WTC11 (cell line): ENCODE measurements at regions not wholly inside any gene's neighbourhood (a gene's known extent, or its start where the extent isn't known, plus 50 kb on each side); places are given as distances from the start of the nearest gene placed in this dataset.

Experiments used
- ATAC-seq: fragments of 200-7000 bp; cut with Tn5 transposase; 2 replicates; pipeline ENCODE4 v1.10.0; 2021; ENCODE audit warnings: mild to moderate bottlenecking, moderate library complexity
- CTCF ChIA-PET: fragments of 300-600 bp; sonication (Branson Sonifier 250); formaldehyde crosslinking; loops from one replicate; lab custom pipeline; 2021; ENCODE audit warnings: antibody characterized with exemption; lab: Charles Lee
- POLR2A ChIA-PET: fragments of 350-600 bp; sonication (Branson Sonifier 250); formaldehyde crosslinking; loops from one replicate; lab custom pipeline; 2021; ENCODE audit warnings: antibody characterized with exemption; lab: Charles Lee
- DNase-seq: peaks from one replicate; pipeline ENCODE4 v3.0.0; 2021; ENCODE audit warnings: low spot score
- H3K27ac Mint-ChIP-seq: 2 replicates; pipeline ENCODE4 v1.8.0; 2021; ENCODE audit warnings: mixed read lengths
- H3K27me3 Mint-ChIP-seq: 2 replicates; pipeline ENCODE4 v1.8.0; 2021; ENCODE audit warnings: low read depth, mild to moderate bottlenecking, moderate library complexity, mixed read lengths
- H3K36me3 Mint-ChIP-seq: 2 replicates; pipeline ENCODE4 v1.8.0; 2021; ENCODE audit warnings: mixed read lengths
- H3K4me1 Mint-ChIP-seq: 2 replicates; pipeline ENCODE4 v1.8.0; 2022; ENCODE audit warnings: mixed read lengths
- H3K4me3 Mint-ChIP-seq: 2 replicates; pipeline ENCODE4 v1.8.0; 2021; ENCODE audit warnings: mild to moderate bottlenecking, moderate library complexity, mixed read lengths
- H3K9me3 Mint-ChIP-seq: 2 replicates; pipeline ENCODE4 v1.8.0; 2021; ENCODE audit warnings: mixed read lengths
- CBFB ChIP-seq: sonication (generic); formaldehyde crosslinking; IDR thresholded peaks from 2 replicates; pipeline ENCODE4 v1.8.1; 2022; ENCODE audit warnings: mild to moderate bottlenecking, low read depth, missing genetic modification reagents
- CREM ChIP-seq: sonication (generic); formaldehyde crosslinking; IDR thresholded peaks from 2 replicates; pipeline ENCODE4 v1.8.1; 2022; ENCODE audit warnings: mild to moderate bottlenecking, missing genetic modification reagents, moderate library complexity
- ELF4 ChIP-seq: sonication (generic); formaldehyde crosslinking; IDR thresholded peaks from 2 replicates; pipeline ENCODE4 v1.8.1; 2022; ENCODE audit warnings: low read depth, mild to moderate bottlenecking, moderate library complexity, missing genetic modification reagents
- EMX1 ChIP-seq: fragments of 250-450 bp; sonication (Bioruptor Pico); IDR thresholded peaks from 2 replicates; pipeline ENCODE4 v1.8.0; 2021; ENCODE audit warnings: mild to moderate bottlenecking
- ESRRA ChIP-seq: sonication (generic); formaldehyde crosslinking; IDR thresholded peaks from 2 replicates; pipeline ENCODE4 v1.8.1; 2022; ENCODE audit warnings: mild to moderate bottlenecking, missing genetic modification reagents, borderline replicate concordance
- FOXK1 ChIP-seq: sonication (generic); formaldehyde crosslinking; IDR thresholded peaks from 2 replicates; pipeline ENCODE4 v1.8.0; 2022; ENCODE audit warnings: mild to moderate bottlenecking, moderate library complexity, missing genetic modification reagents
- GTF2I ChIP-seq: fragments of 250-450 bp; sonication (Bioruptor Pico); conservative IDR thresholded peaks from 2 replicates; pipeline ENCODE4 v1.4.0; 2021; ENCODE audit warnings: mild to moderate bottlenecking
- JAZF1 ChIP-seq: fragments of 250-450 bp; sonication (Bioruptor Pico); IDR thresholded peaks from 2 replicates; pipeline ENCODE4 v1.9.0; 2021; ENCODE audit warnings: moderate library complexity, mild to moderate bottlenecking, inconsistent platforms
- MXD4 ChIP-seq: fragments of 250-450 bp; sonication (Bioruptor Pico); IDR thresholded peaks from 2 replicates; pipeline ENCODE4 v1.8.0; 2021; ENCODE audit warnings: mild to moderate bottlenecking, moderate library complexity, borderline replicate concordance
- PRRX2 ChIP-seq: fragments of 250-450 bp; sonication (Bioruptor Pico); IDR thresholded peaks from 2 replicates; pipeline ENCODE4 v1.8.0; 2021; ENCODE audit warnings: mild to moderate bottlenecking
- SOX15 ChIP-seq: fragments of 250-450 bp; sonication (Bioruptor Pico); IDR thresholded peaks from 2 replicates; pipeline ENCODE4 v1.9.0; 2021; ENCODE audit warnings: mild to moderate bottlenecking
- ZNF263 ChIP-seq: sonication (generic); formaldehyde crosslinking; IDR thresholded peaks from 2 replicates; pipeline ENCODE4 v1.8.1; 2022; ENCODE audit warnings: low read depth, mild to moderate bottlenecking, moderate library complexity, missing genetic modification reagents
- ZNF423 ChIP-seq: fragments of 250-450 bp; sonication (Bioruptor Pico); IDR thresholded peaks from 2 replicates; pipeline ENCODE4 v2.1.2; 2022; ENCODE audit warnings: mild to moderate bottlenecking, moderate library complexity
- ZNF671 ChIP-seq: fragments of 250-450 bp; sonication (Bioruptor Pico); IDR thresholded peaks from 2 replicates; pipeline ENCODE4 v1.8.0; 2021; ENCODE audit warnings: mild to moderate bottlenecking
- TF ChIP-seq, protein P1 (sequence below): fragments of 250-450 bp; sonication (Bioruptor Pico); IDR thresholded peaks from 2 replicates; pipeline ENCODE4 v1.9.0; 2021; ENCODE audit warnings: moderate library complexity, mild to moderate bottlenecking, inconsistent platforms, borderline replicate concordance
- TF ChIP-seq, protein P2 (sequence below): sonication (generic); formaldehyde crosslinking; IDR thresholded peaks from 2 replicates; pipeline ENCODE4 v1.8.1; 2022; ENCODE audit warnings: mild to moderate bottlenecking, missing genetic modification reagents, moderate library complexity, borderline replicate concordance
- TF ChIP-seq, protein P3 (sequence below): sonication (generic); formaldehyde crosslinking; IDR thresholded peaks from 2 replicates; pipeline ENCODE4 v1.8.0; 2023; ENCODE audit warnings: missing genetic modification reagents
- TF ChIP-seq, protein P4 (sequence below): sonication (generic); formaldehyde crosslinking; IDR thresholded peaks from 2 replicates; pipeline ENCODE4 v1.8.1; 2023; ENCODE audit warnings: mild to moderate bottlenecking, missing genetic modification reagents, moderate library complexity
- TF ChIP-seq, protein P5 (sequence below): fragments of 250-450 bp; sonication (Bioruptor Pico); conservative IDR thresholded peaks from 2 replicates; pipeline ENCODE4 v1.9.0; 2021; ENCODE audit warnings: mild to moderate bottlenecking
- TF ChIP-seq, protein P6 (sequence below): sonication (generic); formaldehyde crosslinking; IDR thresholded peaks from 2 replicates; pipeline ENCODE4 v1.8.1; 2022; ENCODE audit warnings: low read depth, mild to moderate bottlenecking, moderate library complexity, missing genetic modification reagents, borderline replicate concordance
- TF ChIP-seq, protein P7 (sequence below): sonication (generic); formaldehyde crosslinking; IDR thresholded peaks from 2 replicates; pipeline ENCODE4 v1.8.1; 2023; ENCODE audit warnings: mild to moderate bottlenecking, missing genetic modification reagents
- TF ChIP-seq, protein P8 (sequence below): sonication (generic); formaldehyde crosslinking; IDR thresholded peaks from 2 replicates; pipeline ENCODE4 v1.8.0; 2022; ENCODE audit warnings: mild to moderate bottlenecking, missing genetic modification reagents
- TF ChIP-seq, protein P9 (sequence below): sonication (generic); formaldehyde crosslinking; IDR thresholded peaks from 2 replicates; pipeline ENCODE4 v1.8.1; 2023; ENCODE audit warnings: mild to moderate bottlenecking, moderate library complexity, missing genetic modification reagents

DNA sequence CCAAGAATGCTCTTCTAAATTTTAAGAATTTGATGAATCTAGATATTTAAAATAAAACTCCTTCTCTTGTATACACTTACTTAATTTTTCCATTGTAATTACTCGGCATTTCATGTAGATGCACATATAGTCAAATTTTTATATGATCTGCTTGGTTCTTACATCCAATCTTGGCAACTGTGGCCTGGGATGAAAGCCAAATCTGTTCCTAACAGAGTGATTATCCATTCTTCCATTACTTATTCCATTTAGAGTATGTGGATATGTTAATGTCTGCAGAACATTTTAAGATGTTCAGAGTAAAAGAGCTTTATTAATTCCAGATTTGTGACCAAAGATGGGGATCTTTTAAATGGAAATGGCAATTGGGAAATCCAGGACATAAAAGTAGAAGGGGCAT is 144.1 kb upstream of the PDE7B start:
- Mint-ChIP-seq H3K9me3 (no peaks in the 10 kb centered on the region), H3K36me3 (no peaks in the 10 kb centered on the region), H3K27ac (no peak overlapping the region), H3K4me1 (no peaks in the 10 kb centered on the region), H3K27me3 (no peaks in the 10 kb centered on the region), H3K4me3 (no peak overlapping the region)
- TF ChIP-seq MXD4 (CRISPR knock-in tag) (no peak), PRRX2 (CRISPR knock-in tag) (no peak), FOXK1 (CRISPR knock-in tag) (no peak), ZNF671 (CRISPR knock-in tag) (no peak), ESRRA (CRISPR knock-in tag) (no peak), ZNF423 (CRISPR knock-in tag) (no peak), ELF4 (CRISPR knock-in tag) (no peak), SOX15 (no peak), CBFB (CRISPR knock-in tag) (no peak), GTF2I (CRISPR knock-in tag) (no peak), EMX1 (CRISPR knock-in tag) (no peak), JAZF1 (CRISPR knock-in tag) (no peak), CREM (CRISPR knock-in tag) (no peak)
- TF ChIP-seq, protein P1, sequence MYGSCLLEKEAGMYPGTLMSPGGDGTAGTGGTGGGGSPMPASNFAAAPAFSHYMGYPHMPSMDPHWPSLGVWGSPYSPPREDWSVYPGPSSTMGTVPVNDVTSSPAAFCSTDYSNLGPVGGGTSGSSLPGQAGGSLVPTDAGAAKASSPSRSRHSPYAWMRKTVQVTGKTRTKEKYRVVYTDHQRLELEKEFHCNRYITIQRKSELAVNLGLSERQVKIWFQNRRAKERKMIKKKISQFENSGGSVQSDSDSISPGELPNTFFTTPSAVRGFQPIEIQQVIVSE (CRISPR knock-in tag), result no peak
- TF ChIP-seq, protein P2, sequence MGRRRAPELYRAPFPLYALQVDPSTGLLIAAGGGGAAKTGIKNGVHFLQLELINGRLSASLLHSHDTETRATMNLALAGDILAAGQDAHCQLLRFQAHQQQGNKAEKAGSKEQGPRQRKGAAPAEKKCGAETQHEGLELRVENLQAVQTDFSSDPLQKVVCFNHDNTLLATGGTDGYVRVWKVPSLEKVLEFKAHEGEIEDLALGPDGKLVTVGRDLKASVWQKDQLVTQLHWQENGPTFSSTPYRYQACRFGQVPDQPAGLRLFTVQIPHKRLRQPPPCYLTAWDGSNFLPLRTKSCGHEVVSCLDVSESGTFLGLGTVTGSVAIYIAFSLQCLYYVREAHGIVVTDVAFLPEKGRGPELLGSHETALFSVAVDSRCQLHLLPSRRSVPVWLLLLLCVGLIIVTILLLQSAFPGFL (CRISPR knock-in tag), result no peak
- TF ChIP-seq, protein P3, sequence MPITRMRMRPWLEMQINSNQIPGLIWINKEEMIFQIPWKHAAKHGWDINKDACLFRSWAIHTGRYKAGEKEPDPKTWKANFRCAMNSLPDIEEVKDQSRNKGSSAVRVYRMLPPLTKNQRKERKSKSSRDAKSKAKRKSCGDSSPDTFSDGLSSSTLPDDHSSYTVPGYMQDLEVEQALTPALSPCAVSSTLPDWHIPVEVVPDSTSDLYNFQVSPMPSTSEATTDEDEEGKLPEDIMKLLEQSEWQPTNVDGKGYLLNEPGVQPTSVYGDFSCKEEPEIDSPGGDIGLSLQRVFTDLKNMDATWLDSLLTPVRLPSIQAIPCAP (CRISPR knock-in tag), result no peak
- TF ChIP-seq, protein P4, sequence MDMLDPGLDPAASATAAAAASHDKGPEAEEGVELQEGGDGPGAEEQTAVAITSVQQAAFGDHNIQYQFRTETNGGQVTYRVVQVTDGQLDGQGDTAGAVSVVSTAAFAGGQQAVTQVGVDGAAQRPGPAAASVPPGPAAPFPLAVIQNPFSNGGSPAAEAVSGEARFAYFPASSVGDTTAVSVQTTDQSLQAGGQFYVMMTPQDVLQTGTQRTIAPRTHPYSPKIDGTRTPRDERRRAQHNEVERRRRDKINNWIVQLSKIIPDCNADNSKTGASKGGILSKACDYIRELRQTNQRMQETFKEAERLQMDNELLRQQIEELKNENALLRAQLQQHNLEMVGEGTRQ (CRISPR knock-in tag), result no peak
- TF ChIP-seq, protein P5, sequence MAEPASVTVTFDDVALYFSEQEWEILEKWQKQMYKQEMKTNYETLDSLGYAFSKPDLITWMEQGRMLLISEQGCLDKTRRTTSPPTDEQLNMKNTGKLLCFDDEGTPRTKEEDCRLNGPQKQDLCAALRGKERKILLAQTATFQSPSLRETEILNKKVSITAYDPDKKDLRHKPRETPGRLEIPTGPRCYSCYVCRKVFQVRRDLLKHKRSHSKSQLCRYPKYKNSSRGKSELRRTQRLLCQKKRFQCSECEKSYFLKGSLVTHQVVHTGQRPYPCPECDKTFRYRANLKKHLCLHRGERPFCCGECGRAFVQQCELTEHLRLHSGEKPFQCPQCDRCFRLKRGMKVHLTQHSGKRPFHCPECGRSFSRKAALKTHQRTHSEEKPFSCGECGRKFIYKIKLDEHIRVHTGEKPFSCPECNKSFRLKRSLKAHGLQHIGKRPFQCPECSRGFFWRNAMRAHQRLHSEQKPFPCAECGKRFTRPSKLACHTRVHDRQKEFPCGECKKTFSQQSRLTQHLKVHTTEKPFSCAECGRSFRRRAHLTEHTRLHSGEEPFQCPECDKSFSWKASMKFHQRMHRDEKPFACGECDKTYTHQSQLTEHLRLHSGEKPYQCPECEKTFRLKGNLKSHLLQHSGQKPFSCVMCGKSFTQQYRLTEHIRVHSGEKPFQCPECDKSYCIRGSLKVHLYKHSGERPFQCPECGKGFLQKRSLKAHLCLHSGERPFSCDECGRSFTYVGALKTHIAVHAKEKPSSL (CRISPR knock-in tag), result no peak
- TF ChIP-seq, protein P6, sequence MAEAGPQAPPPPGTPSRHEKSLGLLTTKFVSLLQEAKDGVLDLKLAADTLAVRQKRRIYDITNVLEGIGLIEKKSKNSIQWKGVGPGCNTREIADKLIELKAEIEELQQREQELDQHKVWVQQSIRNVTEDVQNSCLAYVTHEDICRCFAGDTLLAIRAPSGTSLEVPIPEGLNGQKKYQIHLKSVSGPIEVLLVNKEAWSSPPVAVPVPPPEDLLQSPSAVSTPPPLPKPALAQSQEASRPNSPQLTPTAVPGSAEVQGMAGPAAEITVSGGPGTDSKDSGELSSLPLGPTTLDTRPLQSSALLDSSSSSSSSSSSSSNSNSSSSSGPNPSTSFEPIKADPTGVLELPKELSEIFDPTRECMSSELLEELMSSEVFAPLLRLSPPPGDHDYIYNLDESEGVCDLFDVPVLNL (CRISPR knock-in tag), result no peak
- ChIA-PET POLR2A (no interaction called here), CTCF (no interaction called here)
- no peak for ATAC-seq
- DNase-seq, result no peak

DNA sequence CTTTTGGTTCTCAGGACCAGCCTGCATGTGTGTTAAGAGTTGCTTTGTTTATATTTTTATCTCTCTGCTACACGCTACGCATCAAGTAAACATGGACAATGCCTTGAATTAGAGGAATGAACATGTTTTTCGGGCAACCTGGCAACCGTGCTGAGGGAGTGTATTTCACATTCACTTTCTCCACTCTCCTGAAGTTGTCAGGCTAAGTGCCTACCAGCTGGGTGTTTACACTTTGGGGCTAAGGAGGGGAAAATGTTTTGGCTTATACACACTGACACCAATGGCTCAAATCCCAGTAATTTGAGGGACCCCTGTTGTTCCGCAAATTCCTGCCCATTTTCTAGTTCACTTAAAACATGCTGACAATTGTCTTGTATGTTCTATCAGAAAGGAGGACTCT is 141.5 kb upstream of the PDE7B start:
- ATAC-seq, result no peak
- ChIA-PET CTCF (no interaction called here), POLR2A (no interaction called here)
- H3K27ac Mint-ChIP-seq, result no peak overlapping the region
- no peaks in the 10 kb centered on the region for H3K36me3 Mint-ChIP-seq
- no peak for DNase-seq
- no peaks in the 10 kb centered on the region for H3K4me1 Mint-ChIP-seq
- no peaks in the 10 kb centered on the region for H3K27me3 Mint-ChIP-seq
- H3K4me3 Mint-ChIP-seq, result no peak overlapping the region
- H3K9me3 Mint-ChIP-seq, result no peaks in the 10 kb centered on the region
- TF ChIP-seq, protein P7, sequence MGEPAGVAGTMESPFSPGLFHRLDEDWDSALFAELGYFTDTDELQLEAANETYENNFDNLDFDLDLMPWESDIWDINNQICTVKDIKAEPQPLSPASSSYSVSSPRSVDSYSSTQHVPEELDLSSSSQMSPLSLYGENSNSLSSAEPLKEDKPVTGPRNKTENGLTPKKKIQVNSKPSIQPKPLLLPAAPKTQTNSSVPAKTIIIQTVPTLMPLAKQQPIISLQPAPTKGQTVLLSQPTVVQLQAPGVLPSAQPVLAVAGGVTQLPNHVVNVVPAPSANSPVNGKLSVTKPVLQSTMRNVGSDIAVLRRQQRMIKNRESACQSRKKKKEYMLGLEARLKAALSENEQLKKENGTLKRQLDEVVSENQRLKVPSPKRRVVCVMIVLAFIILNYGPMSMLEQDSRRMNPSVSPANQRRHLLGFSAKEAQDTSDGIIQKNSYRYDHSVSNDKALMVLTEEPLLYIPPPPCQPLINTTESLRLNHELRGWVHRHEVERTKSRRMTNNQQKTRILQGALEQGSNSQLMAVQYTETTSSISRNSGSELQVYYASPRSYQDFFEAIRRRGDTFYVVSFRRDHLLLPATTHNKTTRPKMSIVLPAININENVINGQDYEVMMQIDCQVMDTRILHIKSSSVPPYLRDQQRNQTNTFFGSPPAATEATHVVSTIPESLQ (CRISPR knock-in tag), result no peak
- TF ChIP-seq, protein P8, sequence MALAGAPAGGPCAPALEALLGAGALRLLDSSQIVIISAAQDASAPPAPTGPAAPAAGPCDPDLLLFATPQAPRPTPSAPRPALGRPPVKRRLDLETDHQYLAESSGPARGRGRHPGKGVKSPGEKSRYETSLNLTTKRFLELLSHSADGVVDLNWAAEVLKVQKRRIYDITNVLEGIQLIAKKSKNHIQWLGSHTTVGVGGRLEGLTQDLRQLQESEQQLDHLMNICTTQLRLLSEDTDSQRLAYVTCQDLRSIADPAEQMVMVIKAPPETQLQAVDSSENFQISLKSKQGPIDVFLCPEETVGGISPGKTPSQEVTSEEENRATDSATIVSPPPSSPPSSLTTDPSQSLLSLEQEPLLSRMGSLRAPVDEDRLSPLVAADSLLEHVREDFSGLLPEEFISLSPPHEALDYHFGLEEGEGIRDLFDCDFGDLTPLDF (CRISPR knock-in tag), result no peak
- no peak for TF ChIP-seq ZNF263 (CRISPR knock-in tag)
- TF ChIP-seq, protein P4 (CRISPR knock-in tag), result no peak
- TF ChIP-seq, protein P9, sequence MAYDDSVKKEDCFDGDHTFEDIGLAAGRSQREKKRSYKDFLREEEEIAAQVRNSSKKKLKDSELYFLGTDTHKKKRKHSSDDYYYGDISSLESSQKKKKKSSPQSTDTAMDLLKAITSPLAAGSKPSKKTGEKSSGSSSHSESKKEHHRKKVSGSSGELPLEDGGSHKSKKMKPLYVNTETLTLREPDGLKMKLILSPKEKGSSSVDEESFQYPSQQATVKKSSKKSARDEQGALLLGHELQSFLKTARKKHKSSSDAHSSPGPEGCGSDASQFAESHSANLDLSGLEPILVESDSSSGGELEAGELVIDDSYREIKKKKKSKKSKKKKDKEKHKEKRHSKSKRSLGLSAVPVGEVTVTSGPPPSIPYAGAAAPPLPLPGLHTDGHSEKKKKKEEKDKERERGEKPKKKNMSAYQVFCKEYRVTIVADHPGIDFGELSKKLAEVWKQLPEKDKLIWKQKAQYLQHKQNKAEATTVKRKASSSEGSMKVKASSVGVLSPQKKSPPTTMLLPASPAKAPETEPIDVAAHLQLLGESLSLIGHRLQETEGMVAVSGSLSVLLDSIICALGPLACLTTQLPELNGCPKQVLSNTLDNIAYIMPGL (CRISPR knock-in tag), result no peak
